Lung (tissue), 11 donors: ENCODE measurements at regions not wholly inside any gene's neighbourhood (a gene's known extent, or its start where the extent isn't known, plus 50 kb on each side); places are given as distances from the start of the nearest gene placed in this dataset.

Experiments
- ATAC-seq: fragments of 200-7000 bp; cut with Tn5 transposase; one replicate; pipeline ENCODE4 v1.9.1; 2020; ENCODE audit warnings: moderate number of reproducible peaks; ENCODE audit not compliant: insufficient read depth, low FRiP score
- DNase-seq, 3 donors: peaks; one replicate each; pipeline ENCODE4 v3.0.0-alpha.2; 2013 to 2017
- H3K27ac ChIP-seq, 2 donors: one replicate each; pipeline ENCODE4 v1.5.1; 2013; ENCODE audit warnings: mild to moderate bottlenecking in 2 of 2, moderate library complexity in 2 of 2, control low read depth in 1 of 2, inconsistent platforms in 1 of 2, low read depth in 1 of 2, low read length in 1 of 2
- H3K27me3 ChIP-seq, 3 donors: one replicate each; pipeline ENCODE4 v1.5.1; 2013; ENCODE audit warnings: low read length in 2 of 3; ENCODE audit not compliant: control insufficient read depth in 3 of 3, insufficient read depth in 3 of 3
- H3K36me3 ChIP-seq, 4 donors: one replicate each; pipeline ENCODE4 v1.5.1; 2013; ENCODE audit warnings: low read length in 4 of 4, mild to moderate bottlenecking in 1 of 4, moderate library complexity in 1 of 4; ENCODE audit not compliant: control insufficient read depth in 4 of 4, insufficient read depth in 4 of 4
- H3K4me1 ChIP-seq, 5 donors: one replicate each; pipeline ENCODE4 v1.5.1; 2013; ENCODE audit warnings: low read length in 5 of 5, mild to moderate bottlenecking in 2 of 5, moderate library complexity in 1 of 5; ENCODE audit not compliant: control insufficient read depth in 5 of 5, insufficient read depth in 5 of 5
- H3K4me3 ChIP-seq: one replicate; pipeline ENCODE4 v1.5.1; 2013; ENCODE audit warnings: mild to moderate bottlenecking, control low read depth, moderate library complexity
- H3K9ac ChIP-seq, 2 donors: one replicate each; pipeline ENCODE4 v1.5.1; 2013; ENCODE audit warnings: low read length in 2 of 2, control low read depth in 1 of 2; ENCODE audit not compliant: insufficient read depth in 1 of 2
- H3K9me3 ChIP-seq, 4 donors: one replicate each; pipeline ENCODE4 v1.5.1; 2013; ENCODE audit warnings: low read length in 3 of 4, mild to moderate bottlenecking in 1 of 4, moderate library complexity in 1 of 4; ENCODE audit not compliant: control insufficient read depth in 4 of 4, insufficient read depth in 3 of 4
- WGBS, 2 donors: extraction: QIAGEN DNeasy Blood & Tissue Kit; methylation state at CpG; one replicate each; pipeline ENCODE4 v1.1.7; 2013; 5-methylcytosine and 5-hydroxymethylcytosine counted together
- TF ChIP-seq, protein P1 (sequence below): IDR thresholded peaks from 2 replicates; pipeline ENCODE4 v1.5.1; 2012; ENCODE audit warnings: mild to moderate bottlenecking; ENCODE audit errors: control extremely low read depth, extremely low read depth
- donor health status: control.
- donor health status: control.
- donor health status: Bipolar disorder and iron deficiency.
- donor health status: healthy.
- donor health status: DM: yes; HTN: yes; CAD: no.

GRCh38 chr6:149254253-149254652, 63.3 kb upstream of the TAB2 start:
- no peaks in the 10 kb centered on the region for H3K36me3 ChIP-seq
- H3K4me1 ChIP-seq = peaks cover 0 to 10% (median 0%) of the 10 kb centered on the region in 5 donors
- TF ChIP-seq, protein P1, sequence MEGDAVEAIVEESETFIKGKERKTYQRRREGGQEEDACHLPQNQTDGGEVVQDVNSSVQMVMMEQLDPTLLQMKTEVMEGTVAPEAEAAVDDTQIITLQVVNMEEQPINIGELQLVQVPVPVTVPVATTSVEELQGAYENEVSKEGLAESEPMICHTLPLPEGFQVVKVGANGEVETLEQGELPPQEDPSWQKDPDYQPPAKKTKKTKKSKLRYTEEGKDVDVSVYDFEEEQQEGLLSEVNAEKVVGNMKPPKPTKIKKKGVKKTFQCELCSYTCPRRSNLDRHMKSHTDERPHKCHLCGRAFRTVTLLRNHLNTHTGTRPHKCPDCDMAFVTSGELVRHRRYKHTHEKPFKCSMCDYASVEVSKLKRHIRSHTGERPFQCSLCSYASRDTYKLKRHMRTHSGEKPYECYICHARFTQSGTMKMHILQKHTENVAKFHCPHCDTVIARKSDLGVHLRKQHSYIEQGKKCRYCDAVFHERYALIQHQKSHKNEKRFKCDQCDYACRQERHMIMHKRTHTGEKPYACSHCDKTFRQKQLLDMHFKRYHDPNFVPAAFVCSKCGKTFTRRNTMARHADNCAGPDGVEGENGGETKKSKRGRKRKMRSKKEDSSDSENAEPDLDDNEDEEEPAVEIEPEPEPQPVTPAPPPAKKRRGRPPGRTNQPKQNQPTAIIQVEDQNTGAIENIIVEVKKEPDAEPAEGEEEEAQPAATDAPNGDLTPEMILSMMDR = no peak
- H3K4me3 ChIP-seq = no peak overlapping the region
- ATAC-seq (no peak), DNase-seq (no peak)
- H3K9me3 ChIP-seq = no peaks in the 10 kb centered on the region
- no peak overlapping the region for H3K9ac ChIP-seq
- no peak overlapping the region for H3K27ac ChIP-seq
- no peaks in the 10 kb centered on the region for H3K27me3 ChIP-seq
- WGBS, 2 donors = 88 to 100% methylated on average over 2 of the region's 2 CpGs

- 58 to 66% methylated on average over 2 of the region's 2 CpGs for WGBS, 2 donors
- DNase-seq (no peak), ATAC-seq (peak; percentile 82)
- TF ChIP-seq, protein P1 = no peak
- H3K4me3 ChIP-seq = no peak overlapping the region
- H3K9ac ChIP-seq = no peak overlapping the region
- no peaks in the 10 kb centered on the region for H3K36me3 ChIP-seq
- no peaks in the 10 kb centered on the region for H3K27me3 ChIP-seq
- no peaks in the 10 kb centered on the region for H3K9me3 ChIP-seq
- peaks cover 0 to 10% (median 0%) of the 10 kb centered on the region in 5 donors for H3K4me1 ChIP-seq
- no peak overlapping the region for H3K27ac ChIP-seq
Observed at GRCh38 chr6:149259753-149260152, 57.8 kb upstream of the TAB2 start.

- Histone ChIP-seq H3K36me3 (no peaks in the 10 kb centered on the region), H3K4me1 (peaks cover 0 to 6% (median 0%) of the 10 kb centered on the region in 5 donors), H3K9ac (no peak overlapping the region), H3K9me3 (no peaks in the 10 kb centered on the region), H3K4me3 (no peak overlapping the region), H3K27me3 (no peaks in the 10 kb centered on the region), H3K27ac (no peak overlapping the region)
- ATAC-seq (no peak), DNase-seq (no peak)
- 95% methylated on average over 20 of the region's 20 CpGs for WGBS, 2 donors
- TF ChIP-seq, protein P1 = no peak
Observed at GRCh38 chr6:149260214-149260874, 57.2 kb upstream of the TAB2 start.
